GM12878 (cell line): ENCODE measurements at regions not wholly inside any gene's neighbourhood (a gene's known extent, or its start where the extent isn't known, plus 50 kb on each side); places are given as distances from the start of the nearest gene placed in this dataset.

ENCODE experiments used
- ATAC-seq: fragments of 200-7000 bp; cut with Tn5 transposase; 3 replicates; pipeline ENCODE4 v1.9.1; 2020; ENCODE audit warnings: mild to moderate bottlenecking, moderate library complexity
- BruUV-seq: library from RNA; stranded (reverse); fragments of 400-500 nt; replicated peaks from 2 replicates; lab custom pipeline; 2021; lab: Mats Ljungman, UMichigan
- CTCF ChIA-PET: fragments of 300-600 bp; sonication (Branson Sonifier 250); formaldehyde crosslinking; extraction: SDS; loops from one replicate; lab custom pipeline; 2021; ENCODE audit warnings: inconsistent platforms; lab: Yijun Ruan, JAX
- POLR2A ChIA-PET: fragments of 350-600 bp; formaldehyde crosslinking; extraction: SDS; loops from one replicate; lab custom pipeline; 2021; ENCODE audit warnings: inconsistent platforms; lab: Charles Lee
- RAD21 ChIA-PET: fragments of 300-600 bp; sonication (Branson Sonifier 250); formaldehyde crosslinking; loops from one replicate; lab custom pipeline; 2023; ENCODE audit warnings: antibody characterized with exemption; ENCODE audit not compliant: unreplicated experiment; lab: Charles Lee
- SMC1A ChIA-PET: fragments of 300-600 bp; sonication (Branson Sonifier 250); formaldehyde crosslinking; loops from one replicate; lab custom pipeline; 2023; ENCODE audit not compliant: unreplicated experiment, uncharacterized antibody; lab: Charles Lee
- DNase-seq: peaks from one replicate; pipeline ENCODE4 v3.0.0-alpha.2; 2011; ENCODE audit warnings: low read depth, low spot score
- FAIRE-seq: peaks from 3 replicates; lab custom pipeline; 2011; peaks lifted over from hg19 to GRCh38; lab: Jason Lieb, UNC
- H2AFZ ChIP-seq: 2 replicates; pipeline ENCODE4 v1.6.0; 2011; ENCODE audit warnings: low read depth, low read length, control low read depth; ENCODE audit not compliant: control insufficient read depth
- H3K27ac ChIP-seq: 2 replicates; pipeline ENCODE4 v1.5.1; 2011; ENCODE audit warnings: control low read depth; ENCODE audit not compliant: control insufficient read depth, insufficient read depth
- H3K27me3 ChIP-seq, 2 experiments: replicated peaks in 1 of 2; 2 replicates each; pipeline versions ENCODE4 v1.6.0 to v1.6.1; 2011; ENCODE audit warnings: low read length in 1 of 2; ENCODE audit not compliant: control insufficient read depth in 2 of 2, insufficient read depth in 2 of 2
- H3K36me3 ChIP-seq, 2 experiments: 2 replicates each; pipeline ENCODE4 v1.5.1; 2011; ENCODE audit warnings: low read length in 1 of 2; ENCODE audit not compliant: control insufficient read depth in 2 of 2, insufficient read depth in 2 of 2
- H3K4me1 ChIP-seq: 2 replicates; pipeline ENCODE4 v1.6.1; 2011; ENCODE audit warnings: mild to moderate bottlenecking, low read length, moderate library complexity, mixed read lengths; ENCODE audit not compliant: control insufficient read depth, insufficient read depth
- H3K4me2 ChIP-seq: 2 replicates; pipeline ENCODE4 v1.6.0; 2011; ENCODE audit warnings: control low read depth; ENCODE audit not compliant: control insufficient read depth, insufficient read depth
- H3K4me3 ChIP-seq: fragments of 200-600 bp; sonication (generic); 2 replicates; pipeline ENCODE4 v1.5.1; 2016
- H3K79me2 ChIP-seq: 2 replicates; pipeline ENCODE4 v1.6.0; 2011; ENCODE audit warnings: low read length; ENCODE audit not compliant: control insufficient read depth, insufficient read depth
- H3K9ac ChIP-seq: 2 replicates; pipeline ENCODE4 v1.8.0; 2011; ENCODE audit warnings: low read length, control low read depth, mixed read lengths; ENCODE audit not compliant: control insufficient read depth, insufficient read depth
- H3K9me3 ChIP-seq: replicated peaks from 3 replicates; pipeline ENCODE4 v1.5.1; 2011; ENCODE audit warnings: mild to moderate bottlenecking, low read length; ENCODE audit not compliant: control insufficient read depth, insufficient read depth
- H4K20me1 ChIP-seq: 2 replicates; pipeline ENCODE4 v1.6.0; 2011; ENCODE audit not compliant: control insufficient read depth, insufficient read depth
- ASH2L ChIP-seq: fragments of 300-600, 200-600 bp; sonication (generic); IDR thresholded peaks from 2 replicates; pipeline ENCODE4 v1.6.1; 2017; ENCODE audit warnings: low read depth, mild to moderate bottlenecking, borderline replicate concordance
- BHLHE40 ChIP-seq, 2 experiments: fragments of 450-650 bp in 1 of 2; IDR thresholded peaks; 2 replicates each; pipeline ENCODE4 v1.6.1; 2011 to 2017; ENCODE audit warnings: low read depth in 2 of 2, borderline replicate concordance in 1 of 2, improper control_type of control experiment in 1 of 2, low read length in 1 of 2, mild to moderate bottlenecking in 1 of 2
- CREM ChIP-seq: IDR thresholded peaks from 2 replicates; pipeline ENCODE4 v1.6.1; 2014; ENCODE audit warnings: antibody characterized with exemption, low read depth
- EGR1 ChIP-seq, 2 experiments: IDR thresholded peaks; 1 replicate in 1 of 2; 2 replicates in 1 of 2; pipeline ENCODE4 v1.6.1; 2011 to 2012; ENCODE audit warnings: low read depth in 2 of 2, low read length in 2 of 2, borderline replicate concordance in 1 of 2, mild to moderate bottlenecking in 1 of 2, moderate library complexity in 1 of 2
- EZH2 ChIP-seq: IDR thresholded peaks from 2 replicates; pipeline ENCODE4 v1.6.1; 2012; ENCODE audit warnings: low read depth, mild to moderate bottlenecking, control low read depth, inconsistent platforms, low read length, borderline replicate concordance; ENCODE audit not compliant: control insufficient read depth
- HSF1 ChIP-seq: fragments of 150-350 bp; IDR thresholded peaks from 2 replicates; pipeline ENCODE4 v1.6.1; 2014; ENCODE audit warnings: mild to moderate bottlenecking, low read depth, low read length
- IRF3 ChIP-seq: fragments of 450-650 bp; IDR thresholded peaks from 2 replicates; pipeline ENCODE4 v1.6.1; 2014; ENCODE audit warnings: mild to moderate bottlenecking
- JUND ChIP-seq: IDR thresholded peaks from 2 replicates; pipeline ENCODE4 v1.6.1; 2012; ENCODE audit warnings: low read depth, mild to moderate bottlenecking, low read length, improper control_type of control experiment, moderate library complexity
- MAX ChIP-seq: IDR thresholded peaks from 2 replicates; pipeline ENCODE4 v1.6.1; 2012; ENCODE audit warnings: low read depth, low read length, improper control_type of control experiment
- MLLT1 ChIP-seq: fragments of 450-650 bp; IDR thresholded peaks from 2 replicates; pipeline ENCODE4 v1.6.1; 2016; ENCODE audit warnings: mild to moderate bottlenecking
- NFXL1 ChIP-seq: fragments of 450-650 bp; IDR thresholded peaks from 2 replicates; pipeline ENCODE4 v1.6.1; 2017; ENCODE audit warnings: antibody characterized with exemption, mild to moderate bottlenecking, borderline replicate concordance
- NRF1 ChIP-seq: conservative IDR thresholded peaks from 2 replicates; pipeline ENCODE4 v1.6.1; 2011; ENCODE audit warnings: mild to moderate bottlenecking, low read depth, low read length, improper control_type of control experiment
- SIN3A ChIP-seq: IDR thresholded peaks from 2 replicates; pipeline ENCODE4 v1.6.1; 2012; ENCODE audit warnings: low read depth, low read length, improper control_type of control experiment
- TBL1XR1 ChIP-seq: IDR thresholded peaks from 2 replicates; pipeline ENCODE4 v1.6.1; 2012; ENCODE audit warnings: low read depth, low read length, improper control_type of control experiment
- TCF7 ChIP-seq: IDR thresholded peaks from 2 replicates; pipeline ENCODE4 v1.6.1; 2014; ENCODE audit warnings: antibody characterized with exemption, borderline replicate concordance
- YBX1 ChIP-seq: fragments of 450-650 bp; IDR thresholded peaks from 2 replicates; pipeline ENCODE4 v1.6.1; 2016; ENCODE audit warnings: antibody characterized with exemption
- ZNF622 ChIP-seq: fragments of 450-650 bp; IDR thresholded peaks from 2 replicates; pipeline ENCODE4 v1.6.1; 2017; ENCODE audit warnings: mild to moderate bottlenecking, inconsistent platforms
- WGBS: methylation state at CpG from one replicate; pipeline ENCODE4 v1.1.6; 2016; ENCODE audit warnings: low lambda C conversion rate; ENCODE audit not compliant: insufficient replicate concordance, insufficient coverage; ENCODE audit errors: missing lambda C conversion rate; 5-methylcytosine and 5-hydroxymethylcytosine counted together
- in situ Hi-C: fragments of 300-500 bp; cut with MboI; formaldehyde crosslinking; loops from 9 replicates; pipeline ENCODE4 v1.14.3; 2018; ENCODE audit warnings: mixed read lengths
- intact Hi-C: fragments of 100-400 bp; cut with micrococcal nuclease; formaldehyde crosslinking; loops from one replicate; pipeline ENCODE4 v1.14.2; 2022; ENCODE audit not compliant: unreplicated experiment

GRCh38 chr5:99949361-99949760, 585.8 kb upstream of the FAM174A start:
- BruUV-seq, result no TSS peak
- Histone ChIP-seq H3K36me3 (no peaks in the 10 kb centered on the region), H3K9me3 (no peaks in the 10 kb centered on the region), H3K9ac (no peak overlapping the region), H3K79me2 (no peaks in the 10 kb centered on the region), H3K27ac (no peak overlapping the region), H3K4me1 (no peaks in the 10 kb centered on the region), H3K27me3 (no peaks in the 10 kb centered on the region), H3K4me3 (no peak overlapping the region), H3K4me2 (no peak overlapping the region), H4K20me1 (no peaks in the 10 kb centered on the region), H2AFZ (no peak overlapping the region)
- intact Hi-C loops, result no loop called here
- WGBS, result 42% methylated on average over 5 of the region's 5 CpGs
- ChIA-PET CTCF (interaction anchor here (0.9 kb wide), 1 partner anchor 16 kb away, joined by 3 read pairs; no protein-coding TSS in a partner anchor), SMC1A (no interaction called here), POLR2A (no interaction called here), RAD21 (no interaction called here)
- ATAC-seq (no peak), FAIRE-seq (no peak), DNase-seq (no peak)
- in situ Hi-C loops, result no loop called here
- no peak for TF ChIP-seq CREM
- no peak for TF ChIP-seq YBX1
- TF ChIP-seq SIN3A, result no peak
- no peak for TF ChIP-seq ASH2L
- no peak for TF ChIP-seq TCF7
- no peak for TF ChIP-seq IRF3
- TF ChIP-seq EGR1 (IDR thresholded peaks at IDR 0.05; ENCODE audit: borderline replicate concordance in 1 of 2, low read depth in 2 of 2, low read length in 2 of 2), result no peak
- no peak for TF ChIP-seq TBL1XR1
- TF ChIP-seq NFXL1, result no peak
- TF ChIP-seq NRF1, result no peak
- no peak for TF ChIP-seq BHLHE40 (IDR thresholded peaks at IDR 0.05; ENCODE audit: borderline replicate concordance in 1 of 2, low read depth in 2 of 2, low read length in 1 of 2)
- TF ChIP-seq ZNF622, result no peak
- TF ChIP-seq JUND, result no peak
- no peak for TF ChIP-seq MLLT1
- no peak for TF ChIP-seq HSF1
- TF ChIP-seq MAX, result no peak
- no peak for TF ChIP-seq EZH2
